ENCODE measurements at regions not wholly inside any gene's neighbourhood (a gene's known extent, or its start where the extent isn't known, plus 50 kb on each side); places are given as distances from the start of the nearest gene placed in this dataset.
"Not testable (repeated sequence)": the region's sequence is repeated elsewhere in the genome, so short reads cannot be mapped to it uniquely, and the experiment has no call there.

GRCh38 chr6:169101036-169101805 lies 152.4 kb downstream of the THBS2 start:
- no peak overlapping the region for H2BK120ac ChIP-seq (ENCODE audit: low read depth, low read length)
- no peak overlapping the region for H3K4me2 ChIP-seq (ENCODE audit: insufficient read depth, low read length, poor library complexity, severe bottlenecking)
- no peak overlapping the region for H2BK5ac ChIP-seq (ENCODE audit: low read length)
- H2AK5ac ChIP-seq (ENCODE audit: low read depth, low read length) = no peak overlapping the region
- no peaks in the 10 kb centered on the region for H3K9me3 ChIP-seq (replicated peaks in 1 of 2; ENCODE audit: control insufficient read depth in 2 of 2, insufficient read depth in 1 of 2, low read depth in 1 of 2, low read length in 2 of 2)
- H3K27ac ChIP-seq (replicated peaks; ENCODE audit: low read length) = no peak overlapping the region
- no peaks in the 10 kb centered on the region for H3K79me1 ChIP-seq (ENCODE audit: low read depth, low read length)
- no peaks in the 10 kb centered on the region for H3K36me3 ChIP-seq (replicated peaks in 1 of 2; ENCODE audit: control insufficient read depth in 2 of 2, insufficient read depth in 2 of 2, low read length in 2 of 2)
- H3K4ac ChIP-seq (ENCODE audit: low read length) = no peak overlapping the region
- no peak overlapping the region for H3K14ac ChIP-seq (ENCODE audit: low read length)
- H2BK15ac ChIP-seq (ENCODE audit: low read length) = no peak overlapping the region
- DNase-seq (ENCODE audit: low spot score) = no peak
- no peak overlapping the region for H3K23ac ChIP-seq (ENCODE audit: low read depth, low read length, poor library complexity)
- H4K8ac ChIP-seq (ENCODE audit: low read depth, low read length) = no peak overlapping the region
- no peak overlapping the region for H2BK12ac ChIP-seq (ENCODE audit: low read length)
- no CpG with 5 or more reads among the region's 6 CpGs for WGBS, 2 donors (ENCODE audit: extremely low coverage in 2 of 2, insufficient read length in 2 of 2, insufficient replicate concordance in 1 of 2)
- H3K4me3 ChIP-seq (ENCODE audit: low read length in 2 of 2) = no peak overlapping the region
- H3K4me1 ChIP-seq (ENCODE audit: control insufficient read depth in 2 of 2, insufficient read depth in 1 of 2, low read depth in 1 of 2, low read length in 2 of 2) = peaks cover 9 to 13% of the 10 kb centered on the region in 2 donors
- no peak overlapping the region for H3K9ac ChIP-seq (ENCODE audit: low read depth, low read length, poor library complexity)
- no peaks in the 10 kb centered on the region for H3K27me3 ChIP-seq (ENCODE audit: control insufficient read depth in 3 of 3, insufficient read depth in 3 of 3, low read depth in 1 of 3, low read length in 3 of 3)
- no peak overlapping the region for H4K91ac ChIP-seq (ENCODE audit: low read depth, low read length, poor library complexity)
- H2AFZ ChIP-seq (ENCODE audit: low read length) = no peak overlapping the region
- H3K18ac ChIP-seq (ENCODE audit: low read length) = no peak overlapping the region

- no peak overlapping the region for H4K91ac ChIP-seq (ENCODE audit: low read depth, low read length, poor library complexity)
- no peak overlapping the region for H3K4me3 ChIP-seq (ENCODE audit: low read length in 2 of 2)
- H3K23ac ChIP-seq (ENCODE audit: low read depth, low read length, poor library complexity) = no peak overlapping the region
- no peak overlapping the region for H3K4me2 ChIP-seq (ENCODE audit: insufficient read depth, low read length, poor library complexity, severe bottlenecking)
- no peak overlapping the region for H2AFZ ChIP-seq (ENCODE audit: low read length)
- no peak overlapping the region for H3K9ac ChIP-seq (ENCODE audit: low read depth, low read length, poor library complexity)
- H2BK15ac ChIP-seq (ENCODE audit: low read length) = no peak overlapping the region
- no peak overlapping the region for H3K18ac ChIP-seq (ENCODE audit: low read length)
- H3K27ac ChIP-seq (replicated peaks; ENCODE audit: low read length) = no peak overlapping the region
- no peak overlapping the region for H2AK5ac ChIP-seq (ENCODE audit: low read depth, low read length)
- no peak overlapping the region for H2BK120ac ChIP-seq (ENCODE audit: low read depth, low read length)
- H3K9me3 ChIP-seq (replicated peaks in 1 of 2; ENCODE audit: control insufficient read depth in 2 of 2, insufficient read depth in 1 of 2, low read depth in 1 of 2, low read length in 2 of 2) = no peaks in the 10 kb centered on the region
- no peaks in the 10 kb centered on the region for H3K27me3 ChIP-seq (ENCODE audit: control insufficient read depth in 3 of 3, insufficient read depth in 3 of 3, low read depth in 1 of 3, low read length in 3 of 3)
- no peak overlapping the region for H2BK5ac ChIP-seq (ENCODE audit: low read length)
- H2BK12ac ChIP-seq (ENCODE audit: low read length) = no peak overlapping the region
- no peaks in the 10 kb centered on the region for H3K79me1 ChIP-seq (ENCODE audit: low read depth, low read length)
- no CpG with 5 or more reads among the region's 5 CpGs for WGBS, 2 donors (ENCODE audit: extremely low coverage in 2 of 2, insufficient read length in 2 of 2, insufficient replicate concordance in 1 of 2)
- H3K14ac ChIP-seq (ENCODE audit: low read length) = no peak overlapping the region
- DNase-seq (ENCODE audit: low spot score) = no peak
- H3K4ac ChIP-seq (ENCODE audit: low read length) = no peak overlapping the region
- H4K8ac ChIP-seq (ENCODE audit: low read depth, low read length) = no peak overlapping the region
- no peaks in the 10 kb centered on the region for H3K36me3 ChIP-seq (replicated peaks in 1 of 2; ENCODE audit: control insufficient read depth in 2 of 2, insufficient read depth in 2 of 2, low read length in 2 of 2)
- peaks cover 9 to 13% of the 10 kb centered on the region in 2 donors for H3K4me1 ChIP-seq (ENCODE audit: control insufficient read depth in 2 of 2, insufficient read depth in 1 of 2, low read depth in 1 of 2, low read length in 2 of 2)
These were observed 154.0 kb downstream of the THBS2 start for GRCh38 chr6:169099411-169100202.

DNA sequence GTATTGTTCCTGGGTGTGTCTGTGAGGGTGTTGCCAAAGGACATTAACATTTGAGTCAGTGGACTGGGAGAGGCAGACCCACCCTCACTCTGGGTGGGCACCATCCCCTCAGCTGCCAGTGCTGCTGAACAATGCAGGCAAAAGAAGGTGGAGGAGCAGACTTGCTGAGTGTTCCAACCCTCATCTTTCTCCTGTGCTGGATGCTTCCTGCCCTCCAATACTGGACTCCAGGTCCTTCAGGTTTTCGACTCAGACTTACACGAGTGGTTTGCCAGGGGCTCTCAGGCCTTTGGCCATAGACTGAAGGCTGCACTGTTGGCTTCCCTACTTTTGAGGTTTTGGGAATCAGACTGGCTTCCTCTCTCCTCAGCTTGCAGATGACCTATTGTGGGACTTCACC lies 155.0 kb downstream of the THBS2 start:
- not testable (repeated sequence) for H3K4me3 ChIP-seq (ENCODE audit: low read length in 2 of 2); H3K23ac ChIP-seq (ENCODE audit: low read depth, low read length, poor library complexity); H3K9me3 ChIP-seq (replicated peaks in 1 of 2; ENCODE audit: control insufficient read depth in 2 of 2, insufficient read depth in 1 of 2, low read depth in 1 of 2, low read length in 2 of 2); H2BK15ac ChIP-seq (ENCODE audit: low read length); H2BK120ac ChIP-seq (ENCODE audit: low read depth, low read length); H2BK12ac ChIP-seq (ENCODE audit: low read length); H3K18ac ChIP-seq (ENCODE audit: low read length); H4K91ac ChIP-seq (ENCODE audit: low read depth, low read length, poor library complexity); H3K79me1 ChIP-seq (ENCODE audit: low read depth, low read length); H2AK5ac ChIP-seq (ENCODE audit: low read depth, low read length); H3K9ac ChIP-seq (ENCODE audit: low read depth, low read length, poor library complexity); H2AFZ ChIP-seq (ENCODE audit: low read length); H2BK5ac ChIP-seq (ENCODE audit: low read length); H3K27ac ChIP-seq (replicated peaks; ENCODE audit: low read length); H3K36me3 ChIP-seq (replicated peaks in 1 of 2; ENCODE audit: control insufficient read depth in 2 of 2, insufficient read depth in 2 of 2, low read length in 2 of 2); H3K27me3 ChIP-seq (ENCODE audit: control insufficient read depth in 3 of 3, insufficient read depth in 3 of 3, low read depth in 1 of 3, low read length in 3 of 3); DNase-seq (ENCODE audit: low spot score); H3K4me2 ChIP-seq (ENCODE audit: insufficient read depth, low read length, poor library complexity, severe bottlenecking); H4K8ac ChIP-seq (ENCODE audit: low read depth, low read length); H3K4ac ChIP-seq (ENCODE audit: low read length); H3K14ac ChIP-seq (ENCODE audit: low read length)
- H3K4me1 ChIP-seq (ENCODE audit: control insufficient read depth in 2 of 2, insufficient read depth in 1 of 2, low read depth in 1 of 2, low read length in 2 of 2) = peaks cover 9 to 13% of the 10 kb centered on the region in 2 donors
- no CpG with 5 or more reads among the region's 2 CpGs for WGBS, 2 donors (ENCODE audit: extremely low coverage in 2 of 2, insufficient read length in 2 of 2, insufficient replicate concordance in 1 of 2)

DNA sequence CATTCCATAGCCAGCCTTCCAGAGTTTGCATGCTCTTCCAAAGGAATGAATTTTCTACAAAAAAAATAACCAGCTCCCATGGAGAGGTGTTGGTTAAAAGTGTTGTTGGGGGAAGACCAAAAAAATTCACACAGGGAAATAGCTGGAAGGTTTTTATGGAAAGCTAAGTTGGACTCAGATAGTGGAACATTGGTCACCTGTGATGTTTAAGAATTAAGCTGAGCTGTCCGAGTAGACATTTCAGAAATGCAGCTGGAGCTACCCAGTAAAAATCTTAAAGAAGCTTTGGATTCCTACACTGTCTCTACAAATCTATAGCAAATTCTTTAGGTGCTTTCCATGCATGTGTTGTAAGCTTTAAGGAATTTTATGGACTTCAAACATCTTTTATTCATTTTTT lies 155.5 kb downstream of the THBS2 start:
- Histone ChIP-seq H2BK5ac (ENCODE audit: low read length) (no peak overlapping the region), H3K18ac (ENCODE audit: low read length) (no peak overlapping the region), H3K4ac (ENCODE audit: low read length) (no peak overlapping the region), H3K79me1 (ENCODE audit: low read depth, low read length) (no peaks in the 10 kb centered on the region), H2BK15ac (ENCODE audit: low read length) (no peak overlapping the region), H3K4me2 (ENCODE audit: insufficient read depth, low read length, poor library complexity, severe bottlenecking) (no peak overlapping the region), H3K9ac (ENCODE audit: low read depth, low read length, poor library complexity) (no peak overlapping the region), H2AFZ (ENCODE audit: low read length) (no peak overlapping the region), H2BK12ac (ENCODE audit: low read length) (no peak overlapping the region), H3K23ac (ENCODE audit: low read depth, low read length, poor library complexity) (no peak overlapping the region), H2BK120ac (ENCODE audit: low read depth, low read length) (no peak overlapping the region), H3K27ac (replicated peaks; ENCODE audit: low read length) (no peak overlapping the region), H2AK5ac (ENCODE audit: low read depth, low read length) (no peak overlapping the region), H3K4me1 (ENCODE audit: control insufficient read depth in 2 of 2, insufficient read depth in 1 of 2, low read depth in 1 of 2, low read length in 2 of 2) (peaks cover 9 to 13% of the 10 kb centered on the region in 2 donors), H3K14ac (ENCODE audit: low read length) (no peak overlapping the region), H3K36me3 (replicated peaks in 1 of 2; ENCODE audit: control insufficient read depth in 2 of 2, insufficient read depth in 2 of 2, low read length in 2 of 2) (no peaks in the 10 kb centered on the region), H4K8ac (ENCODE audit: low read depth, low read length) (no peak overlapping the region), H3K27me3 (ENCODE audit: control insufficient read depth in 3 of 3, insufficient read depth in 3 of 3, low read depth in 1 of 3, low read length in 3 of 3) (no peaks in the 10 kb centered on the region), H3K9me3 (replicated peaks in 1 of 2; ENCODE audit: control insufficient read depth in 2 of 2, insufficient read depth in 1 of 2, low read depth in 1 of 2, low read length in 2 of 2) (peaks cover 0 to 3% of the 10 kb centered on the region in 2 donors), H3K4me3 (ENCODE audit: low read length in 2 of 2) (no peak overlapping the region), H4K91ac (ENCODE audit: low read depth, low read length, poor library complexity) (no peak overlapping the region)
- no CpG with 5 or more reads among the region's 1 CpG for WGBS, 2 donors (ENCODE audit: extremely low coverage in 2 of 2, insufficient read length in 2 of 2, insufficient replicate concordance in 1 of 2)
- DNase-seq (ENCODE audit: low spot score) = no peak

Data from neuronal stem cell (in vitro differentiated cells).